Neural cell (in vitro differentiated cells): ENCODE measurements at regions not wholly inside any gene's neighbourhood (a gene's known extent, or its start where the extent isn't known, plus 50 kb on each side); places are given as distances from the start of the nearest gene placed in this dataset.

Source experiments
- H2AFZ ChIP-seq: fragments of 200-600, 300-800 bp; sonication (generic), shearing (Covaris generic); 2 replicates; pipeline ENCODE4 v1.6.0; 2014; ENCODE audit warnings: low read depth, mild to moderate bottlenecking, antibody characterized with exemption, low read length, moderate library complexity
- H3F3A ChIP-seq: fragments of 200-600 bp; shearing (Covaris generic); 2 replicates; pipeline ENCODE4 v1.6.1; 2016; ENCODE audit warnings: mild to moderate bottlenecking, moderate library complexity, mixed read lengths, antibody characterized with exemption, low read length; ENCODE audit not compliant: insufficient read depth, poor library complexity, severe bottlenecking
- H3K27ac ChIP-seq: fragments of 200-600, 300-800 bp; sonication (generic), shearing (Covaris generic); 2 replicates; pipeline ENCODE4 v1.5.1; 2014; ENCODE audit warnings: mild to moderate bottlenecking, low read length, moderate library complexity
- H3K27me3 ChIP-seq: fragments of 300-800, 200-600 bp; sonication (generic), shearing (Covaris generic); 2 replicates; pipeline ENCODE4 v1.6.0; 2014; ENCODE audit warnings: mild to moderate bottlenecking, low read depth, low read length, moderate library complexity; ENCODE audit not compliant: insufficient read depth
- H3K36me3 ChIP-seq: fragments of 300-800, 200-600 bp; sonication (generic), shearing (Covaris generic); 2 replicates; pipeline ENCODE4 v1.5.1; 2014; ENCODE audit warnings: mild to moderate bottlenecking, antibody characterized with exemption, low read length, moderate library complexity; ENCODE audit not compliant: insufficient read depth
- H3K4me2 ChIP-seq: fragments of 300-800, 200-600 bp; sonication (generic), shearing (Covaris generic); 2 replicates; pipeline ENCODE4 v1.6.0; 2014; ENCODE audit warnings: mild to moderate bottlenecking, low read length
- H3K4me3 ChIP-seq: fragments of 300-800, 200-600 bp; sonication (generic), shearing (Covaris generic); 2 replicates; pipeline ENCODE4 v1.5.1; 2014; ENCODE audit warnings: mild to moderate bottlenecking, low read length, moderate library complexity
- H3K79me2 ChIP-seq: fragments of 200-600 bp; shearing (Covaris generic); replicated peaks from 2 replicates; pipeline ENCODE4 v1.6.0; 2014; ENCODE audit warnings: mild to moderate bottlenecking, low read length, moderate library complexity; ENCODE audit not compliant: insufficient read depth
- H3K9ac ChIP-seq: fragments of 300-800, 200-600 bp; sonication (generic), shearing (Covaris generic); 2 replicates; pipeline ENCODE4 v1.6.1; 2016; ENCODE audit warnings: mild to moderate bottlenecking, low read length, mixed read lengths
- H3K9me2 ChIP-seq: fragments of 200-600 bp; shearing (Covaris generic); 2 replicates; pipeline ENCODE4 v1.6.1; 2016; ENCODE audit warnings: mild to moderate bottlenecking, low read length, mixed read lengths; ENCODE audit not compliant: insufficient read depth
- H3K9me3 ChIP-seq: fragments of 200-600, 300-800 bp; sonication (generic), shearing (Covaris generic); 2 replicates; pipeline ENCODE4 v1.6.1; 2016; ENCODE audit warnings: mild to moderate bottlenecking, mixed run types, low read length, moderate library complexity, mixed read lengths
- H4K20me1 ChIP-seq: fragments of 200-600 bp; shearing (Covaris generic); 2 replicates; pipeline ENCODE4 v1.6.1; 2016; ENCODE audit warnings: mild to moderate bottlenecking, mixed run types; ENCODE audit not compliant: insufficient read depth
- EP300 ChIP-seq: fragments of 450-650 bp; conservative IDR thresholded peaks from 2 replicates; pipeline ENCODE4 v1.6.1; 2014; ENCODE audit warnings: antibody characterized with exemption, mild to moderate bottlenecking, moderate library complexity; ENCODE audit not compliant: poor library complexity, severe bottlenecking
- EZH2 ChIP-seq: fragments of 200-600, 300-800 bp; shearing (Covaris generic), sonication (generic); IDR thresholded peaks from 2 replicates; pipeline ENCODE4 v1.6.1; 2014; ENCODE audit warnings: antibody characterized with exemption, low read length, borderline replicate concordance, mild to moderate bottlenecking; ENCODE audit not compliant: insufficient read depth, poor library complexity, severe bottlenecking
- MXI1 ChIP-seq: fragments of 450-650 bp; conservative IDR thresholded peaks from 2 replicates; pipeline ENCODE4 v1.6.1; 2014; ENCODE audit warnings: antibody characterized with exemption, mild to moderate bottlenecking; ENCODE audit not compliant: poor library complexity, severe bottlenecking
- POLR2AphosphoS5 ChIP-seq: IDR thresholded peaks from 2 replicates; pipeline ENCODE4 v1.6.1; 2012
- RAD21 ChIP-seq: fragments of 450-650 bp; conservative IDR thresholded peaks from 2 replicates; pipeline ENCODE4 v1.6.1; 2014; ENCODE audit warnings: antibody characterized with exemption, mild to moderate bottlenecking, moderate library complexity
- SMC3 ChIP-seq: fragments of 450-650 bp; conservative IDR thresholded peaks from 2 replicates; pipeline ENCODE4 v1.6.1; 2014; ENCODE audit warnings: antibody characterized with exemption, mild to moderate bottlenecking, moderate library complexity; ENCODE audit not compliant: poor library complexity
- TAF1 ChIP-seq: IDR thresholded peaks from 2 replicates; pipeline ENCODE4 v1.6.1; 2012; ENCODE audit warnings: low read depth
- TF ChIP-seq, protein P1 (sequence below): IDR thresholded peaks from 2 replicates; pipeline ENCODE4 v1.6.1; 2012; ENCODE audit warnings: borderline replicate concordance
- TF ChIP-seq, protein P2 (sequence below): fragments of 450-650 bp; IDR thresholded peaks from 2 replicates; pipeline ENCODE4 v1.5.1; 2014; ENCODE audit warnings: antibody characterized with exemption, mild to moderate bottlenecking, moderate library complexity; ENCODE audit not compliant: poor library complexity, severe bottlenecking

DNA sequence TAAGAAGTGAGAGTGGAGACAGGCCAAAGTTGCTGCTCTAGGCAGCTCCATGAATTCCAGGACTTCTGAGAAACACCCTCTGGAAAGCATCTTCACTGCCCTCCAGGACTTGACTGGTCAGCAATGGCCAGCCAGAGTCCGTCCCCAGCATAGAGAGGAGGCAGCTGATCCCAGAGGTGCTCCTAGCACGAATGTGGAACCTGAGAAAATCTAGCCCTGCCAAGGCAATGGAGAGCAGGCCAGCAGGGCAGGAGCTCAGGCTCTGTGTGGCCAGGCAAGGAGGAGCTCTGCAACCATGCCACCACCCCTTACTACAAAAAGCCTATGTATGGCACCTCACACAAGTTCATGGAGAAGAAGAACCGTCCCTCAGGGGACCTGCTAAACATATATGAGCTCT, 56.1 kb upstream of the SPTLC1 start:
- Histone ChIP-seq H3K79me2 (no peaks in the 10 kb centered on the region), H3K4me2 (no peak overlapping the region), H3K4me3 (no peak overlapping the region), H3K36me3 (no peaks in the 10 kb centered on the region), H3K9me3 (no peaks in the 10 kb centered on the region), H2AFZ (no peak overlapping the region), H4K20me1 (no peaks in the 10 kb centered on the region), H3K9ac (no peak overlapping the region), H3F3A (no peaks in the 10 kb centered on the region), H3K9me2 (no peaks in the 10 kb centered on the region), H3K27ac (no peak overlapping the region), H3K27me3 (no peaks in the 10 kb centered on the region)
- no peak for TF ChIP-seq MXI1

DNA sequence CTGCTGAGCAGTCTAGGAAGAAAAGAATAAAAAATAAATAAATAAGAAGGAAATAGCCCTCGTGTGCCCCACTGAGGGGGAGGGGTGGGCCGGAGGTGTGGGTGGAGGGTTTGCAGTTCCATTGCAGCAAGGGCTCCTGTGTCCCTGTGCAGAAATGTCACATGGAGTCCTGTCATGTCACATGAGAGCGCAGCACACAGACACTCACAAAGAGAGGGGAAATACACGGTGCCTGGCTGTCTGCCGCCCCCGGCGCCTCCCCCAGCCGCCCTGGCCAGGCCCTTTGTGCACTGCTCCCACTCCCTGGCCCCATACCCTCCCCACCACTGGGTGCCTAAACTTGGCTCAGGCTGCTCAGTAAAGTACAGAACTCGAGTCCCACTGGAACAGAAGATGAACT, 55.6 kb upstream of the SPTLC1 start:
- Histone ChIP-seq H3K9ac (no peak overlapping the region), H2AFZ (no peak overlapping the region), H3K27ac (no peak overlapping the region), H3K79me2 (no peaks in the 10 kb centered on the region), H3K4me2 (no peak overlapping the region), H3F3A (no peaks in the 10 kb centered on the region), H4K20me1 (no peaks in the 10 kb centered on the region), H3K9me2 (no peaks in the 10 kb centered on the region), H3K4me3 (no peak overlapping the region), H3K27me3 (no peaks in the 10 kb centered on the region), H3K9me3 (no peaks in the 10 kb centered on the region), H3K36me3 (no peaks in the 10 kb centered on the region)
- TF ChIP-seq EP300 (no peak), SMC3 (no peak), TAF1 (no peak), RAD21 (no peak), EZH2 (no peak), MXI1 (no peak), POLR2AphosphoS5 (no peak)
- TF ChIP-seq, protein P1, sequence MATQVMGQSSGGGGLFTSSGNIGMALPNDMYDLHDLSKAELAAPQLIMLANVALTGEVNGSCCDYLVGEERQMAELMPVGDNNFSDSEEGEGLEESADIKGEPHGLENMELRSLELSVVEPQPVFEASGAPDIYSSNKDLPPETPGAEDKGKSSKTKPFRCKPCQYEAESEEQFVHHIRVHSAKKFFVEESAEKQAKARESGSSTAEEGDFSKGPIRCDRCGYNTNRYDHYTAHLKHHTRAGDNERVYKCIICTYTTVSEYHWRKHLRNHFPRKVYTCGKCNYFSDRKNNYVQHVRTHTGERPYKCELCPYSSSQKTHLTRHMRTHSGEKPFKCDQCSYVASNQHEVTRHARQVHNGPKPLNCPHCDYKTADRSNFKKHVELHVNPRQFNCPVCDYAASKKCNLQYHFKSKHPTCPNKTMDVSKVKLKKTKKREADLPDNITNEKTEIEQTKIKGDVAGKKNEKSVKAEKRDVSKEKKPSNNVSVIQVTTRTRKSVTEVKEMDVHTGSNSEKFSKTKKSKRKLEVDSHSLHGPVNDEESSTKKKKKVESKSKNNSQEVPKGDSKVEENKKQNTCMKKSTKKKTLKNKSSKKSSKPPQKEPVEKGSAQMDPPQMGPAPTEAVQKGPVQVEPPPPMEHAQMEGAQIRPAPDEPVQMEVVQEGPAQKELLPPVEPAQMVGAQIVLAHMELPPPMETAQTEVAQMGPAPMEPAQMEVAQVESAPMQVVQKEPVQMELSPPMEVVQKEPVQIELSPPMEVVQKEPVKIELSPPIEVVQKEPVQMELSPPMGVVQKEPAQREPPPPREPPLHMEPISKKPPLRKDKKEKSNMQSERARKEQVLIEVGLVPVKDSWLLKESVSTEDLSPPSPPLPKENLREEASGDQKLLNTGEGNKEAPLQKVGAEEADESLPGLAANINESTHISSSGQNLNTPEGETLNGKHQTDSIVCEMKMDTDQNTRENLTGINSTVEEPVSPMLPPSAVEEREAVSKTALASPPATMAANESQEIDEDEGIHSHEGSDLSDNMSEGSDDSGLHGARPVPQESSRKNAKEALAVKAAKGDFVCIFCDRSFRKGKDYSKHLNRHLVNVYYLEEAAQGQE, result no peak
- TF ChIP-seq, protein P2, sequence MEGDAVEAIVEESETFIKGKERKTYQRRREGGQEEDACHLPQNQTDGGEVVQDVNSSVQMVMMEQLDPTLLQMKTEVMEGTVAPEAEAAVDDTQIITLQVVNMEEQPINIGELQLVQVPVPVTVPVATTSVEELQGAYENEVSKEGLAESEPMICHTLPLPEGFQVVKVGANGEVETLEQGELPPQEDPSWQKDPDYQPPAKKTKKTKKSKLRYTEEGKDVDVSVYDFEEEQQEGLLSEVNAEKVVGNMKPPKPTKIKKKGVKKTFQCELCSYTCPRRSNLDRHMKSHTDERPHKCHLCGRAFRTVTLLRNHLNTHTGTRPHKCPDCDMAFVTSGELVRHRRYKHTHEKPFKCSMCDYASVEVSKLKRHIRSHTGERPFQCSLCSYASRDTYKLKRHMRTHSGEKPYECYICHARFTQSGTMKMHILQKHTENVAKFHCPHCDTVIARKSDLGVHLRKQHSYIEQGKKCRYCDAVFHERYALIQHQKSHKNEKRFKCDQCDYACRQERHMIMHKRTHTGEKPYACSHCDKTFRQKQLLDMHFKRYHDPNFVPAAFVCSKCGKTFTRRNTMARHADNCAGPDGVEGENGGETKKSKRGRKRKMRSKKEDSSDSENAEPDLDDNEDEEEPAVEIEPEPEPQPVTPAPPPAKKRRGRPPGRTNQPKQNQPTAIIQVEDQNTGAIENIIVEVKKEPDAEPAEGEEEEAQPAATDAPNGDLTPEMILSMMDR, result no peak

DNA sequence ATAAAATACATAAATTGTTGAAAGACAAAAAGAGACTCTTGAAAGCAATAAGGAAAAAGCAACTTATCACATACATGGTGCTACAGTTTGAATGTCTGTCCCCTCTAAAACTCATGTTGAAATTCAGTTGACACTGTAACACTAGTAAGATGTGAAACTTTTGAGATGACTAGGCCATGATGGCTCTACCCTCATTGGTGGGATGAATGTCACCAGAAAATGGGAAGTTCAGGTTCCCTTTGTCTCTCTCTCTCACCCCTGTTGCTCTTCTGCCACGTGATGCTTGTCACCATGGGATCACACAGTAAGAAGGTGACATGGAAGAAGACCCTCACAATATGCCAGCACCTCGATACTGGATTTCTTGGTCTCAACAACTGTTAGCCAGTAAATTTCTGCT, 50.3 kb upstream of the SPTLC1 start:
- no peaks in the 10 kb centered on the region for H3K9me2 ChIP-seq
- H3K27ac ChIP-seq, result no peak overlapping the region
- no peak overlapping the region for H3K4me3 ChIP-seq

More for the DNA sequence above, 50.3 kb upstream of the SPTLC1 start:
- TF ChIP-seq, protein P1, result no peak
- TF ChIP-seq POLR2AphosphoS5, result no peak
- TF ChIP-seq, protein P2, result no peak
- TF ChIP-seq EP300, result no peak
- TF ChIP-seq EZH2, result no peak
- TF ChIP-seq TAF1, result no peak
- no peak for TF ChIP-seq SMC3
- no peak for TF ChIP-seq RAD21
- no peak for TF ChIP-seq MXI1
- Histone ChIP-seq H3K9ac (no peak overlapping the region), H3K27me3 (no peaks in the 10 kb centered on the region), H3K79me2 (no peaks in the 10 kb centered on the region), H3K4me2 (no peak overlapping the region), H3F3A (no peaks in the 10 kb centered on the region), H3K36me3 (no peaks in the 10 kb centered on the region), H4K20me1 (no peaks in the 10 kb centered on the region), H2AFZ (no peak overlapping the region), H3K9me3 (no peaks in the 10 kb centered on the region)
